HEK293 (cell line): ENCODE measurements at regions not wholly inside any gene's neighbourhood (a gene's known extent, or its start where the extent isn't known, plus 50 kb on each side); places are given as distances from the start of the nearest gene placed in this dataset.

Experiments
- CTCF ChIA-PET: fragments of 350-600 bp; formaldehyde crosslinking; extraction: SDS; loops from one replicate; lab custom pipeline; 2021; ENCODE audit warnings: antibody characterized with exemption; lab: Yijun Ruan, JAX
- POLR2A ChIA-PET: fragments of 300-600 bp; formaldehyde crosslinking; extraction: SDS; loops from one replicate; lab custom pipeline; 2020; ENCODE audit warnings: antibody characterized with exemption, inconsistent platforms; lab: Yijun Ruan, JAX
- H3K27ac ChIP-seq: fragments of 200-500 bp; sonication (Bioruptor generic); 2 replicates; pipeline ENCODE4 v1.5.1; 2014; ENCODE audit warnings: low read depth, low read length, control low read depth, inconsistent platforms; ENCODE audit errors: extremely low read depth
- H3K36me3 ChIP-seq, 2 experiments: fragments of 200-500 bp in 1 of 2; sonication (Bioruptor generic) in 1 of 2; 1 replicate in 1 of 2; 2 replicates in 1 of 2; pipeline ENCODE4 v1.5.1; 2014 to 2017; ENCODE audit warnings: inconsistent platforms in 2 of 2, low read length in 2 of 2; ENCODE audit not compliant: control insufficient read depth in 2 of 2, insufficient read depth in 1 of 2
- H3K4me1 ChIP-seq: fragments of 200-500 bp; sonication (Bioruptor generic); 2 replicates; pipeline ENCODE4 v1.5.1; 2014; ENCODE audit warnings: mild to moderate bottlenecking, low read length, inconsistent platforms; ENCODE audit not compliant: control insufficient read depth, insufficient read depth
- H3K4me3 ChIP-seq: 2 replicates; pipeline ENCODE4 v1.5.1; 2011; ENCODE audit warnings: low read depth, mild to moderate bottlenecking, control low read depth, low read length, moderate library complexity
- H3K9me3 ChIP-seq: fragments of 200-500 bp; sonication (Bioruptor generic); 2 replicates; pipeline ENCODE4 v1.5.1; 2014; ENCODE audit warnings: low read depth, low read length, inconsistent platforms; ENCODE audit not compliant: control insufficient read depth, insufficient read depth
- GLIS2 ChIP-seq: fragments of 450-650 bp; formaldehyde crosslinking; IDR thresholded peaks from 2 replicates; pipeline ENCODE4 v1.5.1; 2016; ENCODE audit warnings: missing biosample characterization, missing genetic modification characterization
- PRDM10 ChIP-seq: fragments of 450-650 bp; formaldehyde crosslinking; IDR thresholded peaks from 2 replicates; pipeline ENCODE4 v1.5.1; 2016; ENCODE audit warnings: missing biosample characterization, missing genetic modification characterization
- REST ChIP-seq: fragments of 450-650 bp; formaldehyde crosslinking; IDR thresholded peaks from 2 replicates; pipeline ENCODE4 v1.5.1; 2016; ENCODE audit warnings: missing biosample characterization, missing genetic modification characterization
- SALL2 ChIP-seq: fragments of 450-650 bp; formaldehyde crosslinking; IDR thresholded peaks from 2 replicates; pipeline ENCODE4 v1.5.0; 2017; ENCODE audit warnings: missing biosample characterization, mild to moderate bottlenecking, missing genetic modification characterization, borderline replicate concordance
- TSHZ1 ChIP-seq: fragments of 450-650 bp; formaldehyde crosslinking; IDR thresholded peaks from 2 replicates; pipeline ENCODE4 v1.5.1; 2016; ENCODE audit warnings: missing biosample characterization, missing genetic modification characterization, borderline replicate concordance
- ZFP69B ChIP-seq: fragments of 450-650 bp; formaldehyde crosslinking; IDR thresholded peaks from 2 replicates; pipeline ENCODE4 v1.5.1; 2016; ENCODE audit warnings: missing biosample characterization, missing genetic modification characterization
- ZNF155 ChIP-seq: fragments of 450-650 bp; formaldehyde crosslinking; IDR thresholded peaks from 2 replicates; pipeline ENCODE4 v1.5.1; 2016; ENCODE audit warnings: missing biosample characterization, missing genetic modification characterization
- ZNF174 ChIP-seq: fragments of 450-650 bp; formaldehyde crosslinking; IDR thresholded peaks from 2 replicates; pipeline ENCODE4 v1.5.0; 2017; ENCODE audit warnings: missing biosample characterization, mild to moderate bottlenecking, missing genetic modification characterization
- ZNF266 ChIP-seq: fragments of 450-650 bp; formaldehyde crosslinking; IDR thresholded peaks from 2 replicates; pipeline ENCODE4 v1.5.1; 2016; ENCODE audit warnings: missing biosample characterization, missing genetic modification characterization, low read depth
- ZNF274 ChIP-seq, 2 experiments: fragments of 200-500 bp in 1 of 2; fragments of 450-650 bp in 1 of 2; sonication (Bioruptor generic) in 1 of 2; formaldehyde crosslinking in 1 of 2; IDR thresholded peaks; 2 replicates each; pipeline versions ENCODE4 v1.5.1 to v1.6.1; 2014 to 2016; ENCODE audit warnings: borderline replicate concordance in 1 of 2, inconsistent platforms in 1 of 2, low read length in 1 of 2, missing biosample characterization in 1 of 2, missing genetic modification characterization in 1 of 2
- ZNF311 ChIP-seq: fragments of 450-650 bp; formaldehyde crosslinking; IDR thresholded peaks from 2 replicates; pipeline ENCODE4 v1.5.1; 2017; ENCODE audit warnings: missing biosample characterization, missing genetic modification characterization, borderline replicate concordance
- ZNF366 ChIP-seq: fragments of 450-650 bp; formaldehyde crosslinking; conservative IDR thresholded peaks from 2 replicates; pipeline ENCODE4 v1.5.1; 2016; ENCODE audit warnings: missing biosample characterization, missing genetic modification characterization
- ZNF404 ChIP-seq: fragments of 450-650 bp; formaldehyde crosslinking; IDR thresholded peaks from 2 replicates; pipeline ENCODE4 v1.5.1; 2017; ENCODE audit warnings: missing biosample characterization, missing genetic modification characterization
- ZNF426 ChIP-seq: fragments of 450-650 bp; formaldehyde crosslinking; IDR thresholded peaks from 2 replicates; pipeline ENCODE4 v1.5.1; 2017; ENCODE audit warnings: missing biosample characterization, missing genetic modification characterization, mild to moderate bottlenecking, inconsistent platforms, moderate library complexity
- ZNF501 ChIP-seq: fragments of 450-650 bp; formaldehyde crosslinking; IDR thresholded peaks from 2 replicates; pipeline ENCODE4 v1.5.1; 2016; ENCODE audit warnings: missing biosample characterization, missing genetic modification characterization
- ZNF555 ChIP-seq: fragments of 450-650 bp; formaldehyde crosslinking; conservative IDR thresholded peaks from 2 replicates; pipeline ENCODE4 v1.5.1; 2017; ENCODE audit warnings: missing biosample characterization, mild to moderate bottlenecking, missing genetic modification characterization, inconsistent platforms
- ZNF623 ChIP-seq: fragments of 450-650 bp; formaldehyde crosslinking; IDR thresholded peaks from 2 replicates; pipeline ENCODE4 v1.5.1; 2016; ENCODE audit warnings: missing biosample characterization, missing genetic modification characterization
- ZNF624 ChIP-seq: fragments of 450-650 bp; formaldehyde crosslinking; IDR thresholded peaks from 2 replicates; pipeline ENCODE4 v1.5.1; 2017; ENCODE audit warnings: missing biosample characterization, missing genetic modification characterization
- ZNF670 ChIP-seq: fragments of 450-650 bp; formaldehyde crosslinking; IDR thresholded peaks from 2 replicates; pipeline ENCODE4 v1.5.1; 2016; ENCODE audit warnings: missing biosample characterization, missing genetic modification characterization, low read depth
- ZNF776 ChIP-seq: fragments of 450-650 bp; formaldehyde crosslinking; IDR thresholded peaks from 2 replicates; pipeline ENCODE4 v1.5.0; 2017; ENCODE audit warnings: missing biosample characterization, missing genetic modification characterization, borderline replicate concordance
- ZNF792 ChIP-seq: fragments of 450-650 bp; formaldehyde crosslinking; IDR thresholded peaks from 2 replicates; pipeline ENCODE4 v1.5.1; 2016; ENCODE audit warnings: missing biosample characterization, missing genetic modification characterization

- H3K9me3 ChIP-seq = no peaks in the 10 kb centered on the region
- H3K27ac ChIP-seq = no peak overlapping the region
- TF ChIP-seq ZNF266 (tag by site-specific recombination) (no peak), ZNF792 (no peak), ZNF174 (tag by site-specific recombination) (no peak), ZNF426 (no peak), ZNF624 (no peak), GLIS2 (tag by site-specific recombination) (no peak), ZNF404 (tag by site-specific recombination) (no peak), ZNF274 (IDR thresholded peaks at IDR 0.05; ENCODE audit: low read length) (no peak), ZNF274 (tag by site-specific recombination; IDR thresholded peaks at IDR 0.05; ENCODE audit: borderline replicate concordance) (no peak)
- H3K4me1 ChIP-seq = no peaks in the 10 kb centered on the region
- H3K4me3 ChIP-seq = no peak overlapping the region
- no peaks in the 10 kb centered on the region for H3K36me3 ChIP-seq
- CTCF ChIA-PET = no interaction called here
- POLR2A ChIA-PET = no interaction called here
Measured at GRCh38 chr4:30790998-30791397, 70.8 kb downstream of the PCDH7 start.

DNA sequence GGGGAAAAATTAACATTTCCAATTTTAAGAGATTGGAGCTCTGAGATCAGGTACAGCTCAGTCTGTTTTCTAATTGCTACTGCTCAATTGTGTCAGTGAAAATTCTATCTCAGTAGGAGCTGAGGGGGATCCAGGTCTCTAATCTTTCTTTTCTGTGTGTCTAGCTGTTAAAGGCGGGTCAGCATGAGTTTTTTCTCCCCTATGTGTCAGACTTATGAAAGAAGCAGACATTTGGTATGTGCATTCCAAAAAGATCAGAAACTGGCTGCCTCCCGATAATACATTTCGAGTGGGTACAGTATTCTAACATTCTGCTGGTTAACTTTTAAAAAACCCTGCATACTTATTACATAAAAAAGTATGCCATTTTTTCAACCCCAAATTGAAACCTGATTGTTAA, 72.4 kb downstream of the PCDH7 start:
- no peaks in the 10 kb centered on the region for H3K9me3 ChIP-seq
- H3K36me3 ChIP-seq = no peaks in the 10 kb centered on the region
- H3K4me3 ChIP-seq = no peak overlapping the region
- no peak overlapping the region for H3K27ac ChIP-seq
- H3K4me1 ChIP-seq = no peaks in the 10 kb centered on the region
- POLR2A ChIA-PET = no interaction called here
- CTCF ChIA-PET = no interaction called here
- no peak for TF ChIP-seq GLIS2 (tag by site-specific recombination)
- no peak for TF ChIP-seq ZNF155 (tag by site-specific recombination)
- TF ChIP-seq PRDM10 (tag by site-specific recombination) = no peak
- no peak for TF ChIP-seq ZFP69B (tag by site-specific recombination)
- no peak for TF ChIP-seq ZNF555
- no peak for TF ChIP-seq ZNF623 (tag by site-specific recombination)
- no peak for TF ChIP-seq ZNF670 (tag by site-specific recombination)

- Histone ChIP-seq H3K36me3 (no peaks in the 10 kb centered on the region), H3K27ac (no peak overlapping the region), H3K4me1 (no peaks in the 10 kb centered on the region), H3K4me3 (no peak overlapping the region), H3K9me3 (no peaks in the 10 kb centered on the region)
- CTCF ChIA-PET = no interaction called here
- POLR2A ChIA-PET = no interaction called here
- TF ChIP-seq REST (tag by site-specific recombination) (no peak), SALL2 (tag by site-specific recombination) (no peak), TSHZ1 (tag by site-specific recombination) (no peak), ZNF311 (no peak), ZNF366 (tag by site-specific recombination) (no peak), ZNF501 (tag by site-specific recombination) (no peak), ZNF776 (tag by site-specific recombination) (no peak)
Measured at GRCh38 chr4:30801876-30802275, 81.7 kb downstream of the PCDH7 start.
